PC-9 (cell line): ENCODE measurements at regions not wholly inside any gene's neighbourhood (a gene's known extent, or its start where the extent isn't known, plus 50 kb on each side); places are given as distances from the start of the nearest gene placed in this dataset.

Experiments
- CTCF ChIP-seq: fragments of 200-600 bp; sonication (generic); conservative IDR thresholded peaks from 2 replicates; pipeline ENCODE4 v1.6.1; 2017; ENCODE audit warnings: mixed run types, antibody characterized with exemption, mild to moderate bottlenecking, moderate library complexity
- EZH2 ChIP-seq: fragments of 200-600 bp; sonication (generic); IDR thresholded peaks from 2 replicates; pipeline ENCODE4 v1.8.0; 2017; ENCODE audit warnings: antibody characterized with exemption, low read depth

GRCh38 chr2:139876964-139877363, 1096.8 kb upstream of the NXPH2 start:
- no peak for TF ChIP-seq CTCF
- TF ChIP-seq EZH2: no peak
